GM18498 (cell line): ENCODE measurements at regions not wholly inside any gene's neighbourhood (a gene's known extent, or its start where the extent isn't known, plus 50 kb on each side); places are given as distances from the start of the nearest gene placed in this dataset.
"Not testable (repeated sequence)": the region's sequence is repeated elsewhere in the genome, so short reads cannot be mapped to it uniquely, and the experiment has no call there.

Experiments
- ATAC-seq: cut with Tn5 transposase; IDR thresholded peaks from one replicate; pipeline ENCODE4 v1.9.1; 2021; ENCODE audit warnings: mild to moderate bottlenecking, moderate library complexity; ENCODE audit not compliant: unreplicated experiment

DNA sequence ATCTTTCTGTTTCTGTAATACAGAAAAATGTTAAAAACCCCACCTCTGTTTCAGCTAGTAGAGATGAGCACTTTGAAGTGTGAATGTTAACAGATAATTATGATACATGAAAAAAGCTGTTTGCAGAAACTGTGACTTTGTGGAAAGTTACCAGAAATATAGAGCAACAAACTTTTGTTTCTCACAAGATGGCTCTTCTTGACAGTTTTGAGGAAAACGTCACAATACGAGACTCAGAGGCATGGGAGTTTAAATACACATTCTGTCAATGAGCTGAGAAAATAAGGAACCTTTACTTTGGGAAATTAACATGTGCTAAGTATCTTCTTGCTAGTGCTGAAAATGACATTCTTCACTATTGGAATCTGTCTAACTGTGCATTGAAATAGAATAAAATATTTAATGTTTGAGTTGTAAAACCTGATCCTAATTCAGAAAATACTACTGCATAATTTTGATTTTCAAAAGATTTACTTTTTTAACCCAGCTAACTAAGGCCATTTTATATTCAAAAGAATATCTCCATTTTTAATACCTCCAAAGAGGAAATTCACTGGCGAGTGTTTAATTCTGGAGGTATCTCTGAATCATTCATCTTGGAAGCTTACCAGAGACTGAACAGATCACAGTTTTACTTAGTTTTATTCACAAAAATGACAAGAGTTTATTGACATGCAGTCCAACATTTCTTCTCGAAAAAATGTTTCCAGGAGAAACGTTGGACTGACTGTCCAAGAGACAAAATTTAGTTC lies 308.9 kb upstream of the LRFN5 start:
- ATAC-seq = no peak

DNA sequence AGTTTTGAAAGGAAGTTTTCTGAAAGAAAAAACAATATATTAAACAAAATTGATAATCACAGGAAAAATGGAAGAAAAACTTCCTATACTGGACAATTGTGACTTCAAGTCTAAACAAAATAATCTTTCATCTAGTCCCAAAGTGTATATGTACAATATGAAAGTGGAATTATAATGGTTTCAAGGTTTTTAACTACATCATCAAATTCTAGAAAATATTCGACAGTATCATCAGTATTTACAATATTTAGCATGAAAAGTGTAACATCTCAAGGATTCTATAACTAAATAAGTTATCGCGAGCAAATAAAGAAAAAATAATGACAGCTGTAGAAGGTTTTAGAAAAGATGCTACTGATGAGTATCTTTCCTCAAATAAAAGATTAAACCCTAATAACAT lies 310.9 kb upstream of the LRFN5 start:
- no peak for ATAC-seq

DNA sequence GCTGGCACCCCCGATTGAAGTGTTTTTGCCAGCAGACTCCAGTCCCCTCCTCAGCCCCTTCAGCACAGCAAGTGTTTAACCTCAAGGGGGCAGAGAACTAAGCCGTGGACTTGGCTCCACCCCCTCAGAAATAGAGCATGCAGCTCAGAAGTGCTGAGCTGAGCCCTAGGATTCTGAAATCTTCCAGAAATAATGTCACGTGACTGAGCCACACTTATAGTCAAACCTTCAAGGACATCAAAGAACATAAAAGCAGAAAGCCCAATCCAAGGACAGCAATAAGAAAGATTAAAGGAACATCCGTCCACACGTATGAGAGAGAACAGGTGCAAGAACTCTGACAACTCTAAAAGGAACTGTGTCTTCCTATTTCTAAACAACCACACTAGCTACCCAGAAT lies 317.7 kb upstream of the LRFN5 start:
- no peak for ATAC-seq

DNA sequence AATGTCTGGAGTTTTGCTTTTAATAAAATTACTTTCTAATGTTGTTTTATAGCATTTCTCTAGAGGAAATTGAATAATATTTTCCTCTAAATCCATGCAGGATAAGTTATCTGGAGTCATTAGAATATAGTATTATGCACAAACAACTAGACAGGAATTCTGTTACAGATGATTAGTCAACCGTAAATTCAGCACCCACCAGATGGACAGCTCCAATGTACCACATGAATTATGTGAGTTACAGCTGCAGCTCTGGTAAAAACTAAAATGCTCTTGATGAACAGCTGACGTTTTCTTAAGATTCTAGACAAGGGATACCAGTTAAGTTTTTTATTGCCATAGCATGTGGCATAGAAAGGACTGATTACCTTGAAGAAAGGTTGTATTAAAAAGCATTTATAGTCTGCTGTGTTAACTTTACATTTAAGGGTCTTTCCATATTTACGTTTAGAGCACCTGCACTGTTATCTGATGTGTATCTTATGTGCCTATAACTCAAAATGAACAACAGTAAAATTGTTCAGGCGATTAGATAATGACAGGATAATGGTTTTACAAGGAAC lies 321.4 kb upstream of the LRFN5 start:
- no peak for ATAC-seq

DNA sequence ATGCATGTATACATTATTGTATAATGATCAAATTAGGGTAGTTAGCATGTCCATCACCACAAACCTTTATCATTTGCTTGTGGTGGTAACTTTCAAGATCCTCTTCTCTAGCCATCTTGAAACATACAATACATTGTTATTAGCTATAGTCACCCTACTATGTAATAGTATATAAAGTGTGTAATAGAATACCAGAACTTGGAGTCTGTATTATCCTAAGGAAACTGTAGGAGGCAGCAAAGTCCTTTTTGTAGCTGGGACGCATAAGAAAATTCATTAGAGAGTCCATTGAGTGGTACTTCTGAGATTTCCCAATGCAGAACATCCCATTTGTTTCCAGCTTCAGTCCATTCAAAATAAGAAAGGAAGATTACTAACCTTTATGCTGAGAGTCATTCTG lies 325.9 kb upstream of the LRFN5 start:
- ATAC-seq = no peak

DNA sequence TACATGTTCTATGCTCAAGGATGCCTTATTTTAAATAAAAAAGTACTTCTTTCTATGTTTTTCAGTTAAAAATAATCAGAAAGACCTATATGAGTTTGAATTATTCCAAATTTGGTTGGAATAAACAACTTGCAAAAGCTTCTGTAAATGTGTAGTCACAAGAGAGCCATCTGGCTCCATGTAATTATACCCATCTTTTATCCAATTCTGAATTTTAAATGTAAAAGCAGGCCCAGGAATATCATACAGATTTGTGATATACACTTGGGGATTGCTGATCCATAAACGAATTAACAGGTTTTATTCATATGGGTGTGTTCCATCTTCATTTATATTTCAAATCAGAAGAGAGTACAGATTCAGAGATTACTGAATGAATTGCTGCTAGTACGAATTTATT lies 329.2 kb upstream of the LRFN5 start:
- no peak for ATAC-seq

DNA sequence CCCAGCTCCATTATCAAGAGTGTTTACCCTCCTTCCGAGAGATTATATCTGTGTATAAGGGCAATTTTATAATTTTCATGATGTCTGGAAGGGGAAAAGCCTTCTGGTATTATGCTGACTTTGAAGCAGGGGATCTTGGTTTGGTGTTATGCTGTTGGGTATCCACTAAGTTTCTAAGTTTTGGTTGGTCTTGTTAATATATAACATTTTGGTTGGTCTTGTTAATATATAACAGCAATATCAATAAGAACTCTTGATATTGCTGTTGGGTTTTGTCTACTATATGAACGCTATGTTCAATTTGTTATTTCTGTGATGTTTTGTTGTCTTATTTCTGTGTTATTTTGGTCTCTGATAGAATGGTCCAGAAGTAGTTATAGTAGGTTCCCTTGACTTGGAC lies 349.2 kb upstream of the LRFN5 start:
- no peak for ATAC-seq

DNA sequence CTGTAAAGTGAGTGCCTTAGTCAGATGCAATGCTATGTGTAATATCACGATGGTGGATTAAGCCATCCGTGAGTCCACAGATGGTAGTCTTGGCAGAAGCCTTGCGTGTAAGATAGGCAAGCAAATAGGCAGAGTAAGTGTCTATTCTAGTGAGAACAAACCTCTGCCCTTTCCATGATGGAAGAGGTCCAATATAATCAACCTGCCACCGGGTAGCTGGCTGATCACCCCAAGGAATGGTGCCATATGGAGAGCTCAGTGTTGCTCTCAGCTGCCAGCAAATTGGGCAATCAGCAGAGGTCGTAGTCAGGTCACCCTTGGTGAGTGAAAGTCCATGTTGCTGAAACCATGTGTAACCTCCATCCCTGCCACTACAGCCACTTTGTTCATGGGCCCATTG lies 371.2 kb upstream of the LRFN5 start:
- ATAC-seq = no peak

DNA sequence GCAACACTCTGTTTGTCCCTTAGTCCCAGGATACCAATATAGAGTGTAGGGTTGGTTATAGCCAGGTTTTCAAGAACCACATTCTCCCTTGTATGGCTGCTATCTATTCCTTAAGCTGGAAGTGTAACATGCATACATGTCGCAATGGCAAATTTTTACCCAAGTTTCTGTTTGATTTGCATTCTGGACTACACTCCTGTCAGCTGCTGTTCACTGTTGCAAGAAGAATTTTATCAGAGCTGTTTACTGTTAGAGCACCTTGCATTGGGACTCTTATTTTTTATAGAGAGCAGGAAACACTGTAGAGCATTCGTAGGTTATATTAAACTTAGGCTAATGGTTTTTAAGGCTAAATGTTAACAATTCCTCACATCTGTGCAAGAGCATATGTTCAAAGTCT lies 376.0 kb upstream of the LRFN5 start:
- ATAC-seq = no peak

DNA sequence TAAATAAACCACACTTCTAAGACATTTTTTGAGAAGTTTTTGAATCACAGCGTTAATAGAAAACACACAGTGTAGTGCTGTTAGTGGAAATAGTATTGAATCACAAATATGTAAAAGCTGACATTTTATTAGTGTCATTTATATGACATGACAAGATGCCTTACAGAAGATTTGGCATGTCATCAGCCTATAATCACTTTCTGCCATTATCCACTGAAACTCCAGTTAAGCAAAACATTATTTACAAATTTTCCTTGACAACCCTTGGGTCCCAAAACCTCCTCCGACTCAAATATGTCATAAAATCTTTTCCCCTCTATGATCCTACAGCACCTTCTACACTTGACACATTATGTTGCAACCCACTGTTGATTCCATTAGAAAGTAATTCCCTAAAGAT lies 376.9 kb upstream of the LRFN5 start:
- ATAC-seq = no peak

DNA sequence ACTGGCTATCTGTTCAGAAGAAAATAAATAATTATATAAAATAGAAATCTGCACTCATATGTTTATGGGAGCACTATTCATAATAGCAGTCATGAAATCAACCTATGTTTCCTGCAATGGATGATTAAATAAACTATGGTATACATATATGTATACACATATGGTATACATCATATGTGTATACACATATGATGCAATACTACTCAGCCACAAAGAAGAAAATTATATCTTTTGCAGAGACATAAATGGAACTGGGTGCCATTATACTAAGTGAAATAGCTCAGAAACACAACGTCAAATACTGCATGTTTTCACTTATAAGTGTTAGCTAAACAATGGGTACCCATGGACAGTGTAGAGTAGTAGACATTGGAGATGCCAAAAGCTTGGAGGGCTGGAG lies 381.2 kb upstream of the LRFN5 start:
- ATAC-seq = no peak

DNA sequence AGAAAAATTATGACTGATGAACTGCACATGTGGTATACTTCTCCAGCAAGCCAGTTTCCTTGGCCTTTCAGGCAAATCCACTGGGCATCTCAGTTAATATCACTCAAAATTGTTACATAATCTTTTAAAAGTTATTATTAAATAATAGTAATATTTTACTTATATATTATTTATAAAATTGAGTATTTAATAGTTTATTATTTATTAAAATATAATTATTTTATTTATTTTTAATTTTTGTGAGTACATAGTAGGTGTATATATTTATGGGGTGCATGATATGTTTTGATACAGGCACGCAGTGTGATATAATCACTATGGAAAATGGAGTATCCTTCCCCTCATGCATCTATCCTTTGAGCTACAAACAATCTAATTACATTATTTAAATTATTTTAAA lies 384.1 kb upstream of the LRFN5 start:
- ATAC-seq = no peak

DNA sequence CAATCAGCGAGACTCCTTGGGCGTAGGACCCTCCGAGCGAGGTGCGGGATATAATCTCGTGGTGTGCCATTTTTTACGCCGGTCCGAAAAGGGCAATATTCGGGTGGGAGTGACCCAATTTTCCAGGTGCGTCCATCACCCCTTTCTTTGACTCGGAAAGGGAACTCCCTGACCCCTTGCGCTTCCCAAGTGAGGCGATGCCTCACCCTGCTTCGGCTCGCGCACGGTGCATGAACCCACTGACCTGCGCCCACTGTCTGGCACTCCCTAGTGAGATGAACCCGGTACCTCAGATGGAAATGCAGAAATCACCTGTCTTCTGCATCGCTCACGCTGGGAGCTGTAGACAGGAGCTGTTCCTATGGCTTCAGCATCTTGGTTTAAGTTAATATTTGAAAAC lies 391.7 kb upstream of the LRFN5 start:
- not testable (repeated sequence) for ATAC-seq

DNA sequence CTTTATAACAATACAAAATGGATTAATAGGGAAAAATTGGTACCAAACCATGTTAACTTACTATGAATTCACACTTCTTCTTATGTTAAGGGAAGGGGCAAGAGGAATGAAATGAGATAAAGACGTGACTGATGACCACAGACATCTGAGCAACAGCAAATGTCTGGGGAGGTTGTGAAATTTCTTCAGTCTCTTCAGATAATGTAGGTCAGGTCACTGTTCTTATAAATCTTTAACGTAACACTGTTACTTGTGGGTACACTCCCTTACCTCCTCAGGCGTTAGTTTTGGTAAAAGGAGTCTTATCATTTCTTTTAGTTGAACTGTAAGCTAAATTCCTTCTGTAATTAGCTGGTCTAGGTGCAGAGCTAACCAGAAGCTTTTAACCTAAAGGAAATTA lies 405.0 kb upstream of the LRFN5 start:
- no peak for ATAC-seq

DNA sequence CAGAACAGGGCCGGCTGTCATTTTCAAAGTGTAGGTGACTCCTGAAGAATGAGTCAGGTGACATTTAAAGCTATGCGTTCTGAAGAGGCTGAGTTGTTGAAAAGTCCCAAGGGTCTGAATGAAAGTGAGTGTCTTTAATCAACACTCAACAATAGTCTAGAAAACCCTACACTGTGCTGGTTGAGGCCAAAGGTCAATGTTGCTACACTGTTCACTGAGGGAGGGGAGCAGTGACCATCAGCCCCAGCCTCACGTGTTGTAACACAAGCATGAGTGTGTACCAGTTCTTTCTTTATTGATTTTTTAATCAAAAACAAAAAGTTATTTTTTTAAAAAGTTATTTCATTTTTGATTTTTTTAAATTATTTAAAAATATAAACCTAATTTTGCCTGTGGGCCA lies 418.8 kb upstream of the LRFN5 start:
- ATAC-seq = no peak

DNA sequence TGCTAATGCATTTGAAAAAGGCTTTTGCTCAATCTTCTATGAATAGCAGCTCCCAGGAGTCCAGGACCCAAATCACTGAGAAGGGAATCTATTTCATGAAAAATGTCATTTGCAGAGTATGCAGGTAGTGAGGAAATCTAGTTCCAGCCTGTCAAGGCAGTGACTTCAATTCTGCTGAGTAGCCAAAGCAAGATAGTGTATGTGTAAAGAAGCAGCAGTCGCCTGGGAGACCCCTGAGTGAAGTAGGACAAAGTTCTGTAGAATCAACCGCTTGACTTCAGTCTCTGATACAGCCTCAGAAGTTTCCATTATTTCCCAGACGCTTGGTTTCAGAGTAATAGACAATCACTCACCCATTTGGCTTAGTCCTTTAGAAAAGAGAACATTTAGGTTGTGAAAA lies 435.6 kb upstream of the LRFN5 start:
- ATAC-seq = no peak

DNA sequence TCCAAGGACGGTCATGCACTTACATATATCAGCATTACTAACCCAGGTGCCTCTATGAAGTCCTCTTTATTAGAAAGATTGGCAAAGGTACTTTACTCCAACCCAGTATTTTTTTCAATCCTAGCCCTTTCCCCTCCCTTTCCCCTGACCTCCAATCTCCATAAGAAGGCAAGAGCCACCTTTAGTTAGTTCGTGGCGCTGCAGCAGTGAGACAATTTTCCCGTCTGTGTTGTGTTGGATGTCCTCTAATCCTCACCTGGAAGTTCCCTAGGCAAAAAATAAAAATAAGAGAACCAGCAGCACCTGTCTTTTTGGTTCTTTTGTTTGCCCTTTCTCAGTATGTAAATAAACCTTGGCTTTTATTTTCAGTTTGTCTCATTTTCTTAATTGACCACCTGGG lies 439.6 kb upstream of the LRFN5 start:
- no peak for ATAC-seq

DNA sequence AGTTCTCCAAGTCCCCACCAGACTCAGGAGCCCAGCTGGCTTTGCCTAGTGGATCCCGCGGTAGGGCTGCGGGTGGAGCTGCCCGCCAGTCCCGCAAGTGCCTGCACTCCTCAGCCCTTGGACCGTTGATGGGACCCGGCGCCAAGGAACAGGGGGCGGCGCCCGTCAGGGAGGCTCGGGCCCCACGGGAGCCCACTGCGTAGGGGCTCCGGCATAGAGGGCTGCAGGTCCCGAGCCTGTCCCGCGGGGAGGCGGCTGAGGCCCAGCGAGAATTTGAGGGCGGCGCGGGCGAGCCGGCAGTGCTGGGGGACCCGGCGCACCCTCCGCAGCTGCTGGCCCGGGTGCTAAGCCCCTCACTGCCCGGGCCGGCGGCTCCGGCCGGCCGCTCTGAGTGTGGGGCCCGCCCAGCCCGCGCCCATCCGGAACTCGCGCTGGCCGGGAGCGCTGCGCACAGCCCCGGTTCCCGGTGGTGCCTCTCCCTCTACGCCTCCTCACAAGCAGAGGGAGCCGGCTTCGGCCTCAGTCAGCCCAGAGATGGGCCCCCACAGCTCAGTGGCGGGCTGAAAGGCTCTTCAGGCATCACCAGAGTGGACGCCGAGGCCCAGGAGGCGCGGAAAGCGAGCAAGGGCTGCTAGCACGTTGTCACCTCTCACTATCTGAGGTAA lies 452.4 kb upstream of the LRFN5 start:
- ATAC-seq = no peak

DNA sequence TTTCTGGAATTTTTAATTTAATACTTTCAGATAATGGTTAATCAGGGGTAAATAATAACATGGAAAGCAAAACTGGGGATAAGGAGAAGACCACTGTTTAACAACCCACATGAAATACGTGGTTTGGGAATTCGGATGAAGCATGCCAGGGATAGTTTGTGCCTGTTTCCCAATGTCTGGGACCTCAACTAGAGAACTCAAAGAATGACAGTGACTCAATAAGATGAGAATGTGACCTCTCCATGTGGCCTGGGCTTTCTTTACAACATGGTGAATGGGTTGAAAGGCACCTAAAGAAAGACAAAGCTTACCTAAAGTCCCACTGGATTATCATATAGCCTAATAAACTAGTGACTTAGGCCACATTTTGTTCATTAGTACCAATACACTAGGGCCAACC lies 460.3 kb upstream of the LRFN5 start:
- no peak for ATAC-seq

DNA sequence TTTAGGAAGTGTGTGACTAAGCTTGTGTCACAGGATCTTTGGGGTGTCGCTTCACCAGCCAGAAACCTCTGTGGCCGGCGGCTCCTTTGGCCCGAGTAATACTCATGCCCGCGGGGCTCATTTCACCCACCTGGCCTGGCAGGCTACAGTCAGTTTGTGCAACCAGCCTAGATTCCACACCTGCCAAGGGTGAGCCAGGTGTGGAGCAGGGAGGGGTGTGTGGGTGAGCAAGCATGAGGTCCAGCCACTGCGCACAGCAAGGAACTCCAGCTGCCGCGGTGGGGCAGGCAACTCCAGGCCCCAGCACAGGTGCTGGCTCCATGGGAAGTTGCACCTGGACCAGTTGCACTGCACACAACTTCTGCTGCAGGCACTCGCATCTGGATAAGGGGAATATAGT lies 462.3 kb upstream of the LRFN5 start:
- no peak for ATAC-seq

DNA sequence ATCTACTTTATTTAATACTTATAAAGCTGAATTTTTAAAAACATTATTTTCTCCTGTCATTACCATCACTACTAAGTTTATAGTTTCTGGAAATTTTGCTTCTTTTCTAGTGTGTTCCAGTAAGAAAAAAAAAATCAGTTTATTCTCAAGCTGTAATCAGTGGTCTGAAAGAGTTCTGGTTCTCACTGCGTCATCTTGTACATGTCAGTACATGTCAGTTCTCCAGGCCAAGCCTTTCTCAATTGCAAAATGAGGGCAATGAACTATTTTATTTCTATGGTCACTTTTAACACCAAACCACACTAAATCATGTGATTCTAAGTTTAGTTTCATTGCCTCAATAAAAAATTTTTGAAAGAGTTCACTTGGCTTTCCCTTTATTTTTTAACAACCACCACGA lies 468.9 kb upstream of the LRFN5 start:
- ATAC-seq = no peak

DNA sequence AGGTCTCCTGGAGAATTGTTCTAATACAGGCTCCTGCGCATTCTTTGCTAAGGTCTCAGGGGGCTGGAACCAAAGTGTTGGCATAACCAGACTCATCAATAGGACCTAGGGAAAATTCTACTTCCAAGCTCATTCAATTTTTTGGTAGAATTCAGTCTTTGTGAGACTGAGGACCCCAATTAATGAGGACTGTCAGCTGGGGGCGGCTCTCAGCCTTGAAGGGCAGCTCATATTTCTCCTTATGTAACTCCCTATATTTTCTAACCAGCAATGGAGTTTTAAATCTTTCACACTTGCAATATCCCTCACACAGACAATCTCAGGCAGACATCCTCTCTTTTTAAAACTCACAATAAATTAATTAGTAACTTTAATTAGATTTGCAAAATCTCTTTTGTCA lies 476.4 kb upstream of the LRFN5 start:
- ATAC-seq = no peak

DNA sequence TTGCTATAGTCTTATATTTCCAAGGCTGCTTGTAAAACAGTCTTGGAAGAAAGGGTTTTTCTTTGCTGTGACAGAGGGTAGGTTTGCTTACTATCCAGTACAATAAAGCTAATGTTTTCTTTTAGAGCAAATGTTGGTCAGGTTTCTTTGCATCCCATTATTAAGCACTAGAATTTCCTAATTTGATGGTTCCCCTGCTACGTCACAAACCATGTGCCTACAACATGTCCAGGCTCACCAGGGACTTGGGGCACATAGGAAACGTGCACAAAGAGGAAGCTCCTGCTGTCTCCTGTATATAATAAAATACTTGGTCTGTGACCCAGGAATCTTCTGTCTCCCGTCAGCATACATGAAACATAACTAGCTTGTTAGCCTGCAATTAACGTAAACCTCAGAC lies 486.3 kb upstream of the LRFN5 start:
- ATAC-seq = no peak
